Left colon (tissue), 2 donors: ENCODE measurements at regions not wholly inside any gene's neighbourhood (a gene's known extent, or its start where the extent isn't known, plus 50 kb on each side); places are given as distances from the start of the nearest gene placed in this dataset.

Experiments
- ATAC-seq: fragments of 200-7000 bp; cut with Tn5 transposase; one replicate; pipeline ENCODE4 v1.9.1; 2020; ENCODE audit warnings: mild to moderate bottlenecking, moderate library complexity
- DNase-seq, 2 donors: peaks; one replicate each; pipeline ENCODE4 v3.0.0-alpha.2; 2020
- intact Hi-C, 2 donors: fragments of 100-400 bp; cut with DNase I in 1 of 2; cut with micrococcal nuclease in 1 of 2; formaldehyde crosslinking; loops; one replicate each; pipeline versions ENCODE4 v1.11.2 to v1.14.0; 2022; cut with DNase I, micrococcal nuclease
- donor health status: DM: no; HTN: no; CAD: no.
- donor health status: DM: yes; HTN: yes; CAD: no.

DNA sequence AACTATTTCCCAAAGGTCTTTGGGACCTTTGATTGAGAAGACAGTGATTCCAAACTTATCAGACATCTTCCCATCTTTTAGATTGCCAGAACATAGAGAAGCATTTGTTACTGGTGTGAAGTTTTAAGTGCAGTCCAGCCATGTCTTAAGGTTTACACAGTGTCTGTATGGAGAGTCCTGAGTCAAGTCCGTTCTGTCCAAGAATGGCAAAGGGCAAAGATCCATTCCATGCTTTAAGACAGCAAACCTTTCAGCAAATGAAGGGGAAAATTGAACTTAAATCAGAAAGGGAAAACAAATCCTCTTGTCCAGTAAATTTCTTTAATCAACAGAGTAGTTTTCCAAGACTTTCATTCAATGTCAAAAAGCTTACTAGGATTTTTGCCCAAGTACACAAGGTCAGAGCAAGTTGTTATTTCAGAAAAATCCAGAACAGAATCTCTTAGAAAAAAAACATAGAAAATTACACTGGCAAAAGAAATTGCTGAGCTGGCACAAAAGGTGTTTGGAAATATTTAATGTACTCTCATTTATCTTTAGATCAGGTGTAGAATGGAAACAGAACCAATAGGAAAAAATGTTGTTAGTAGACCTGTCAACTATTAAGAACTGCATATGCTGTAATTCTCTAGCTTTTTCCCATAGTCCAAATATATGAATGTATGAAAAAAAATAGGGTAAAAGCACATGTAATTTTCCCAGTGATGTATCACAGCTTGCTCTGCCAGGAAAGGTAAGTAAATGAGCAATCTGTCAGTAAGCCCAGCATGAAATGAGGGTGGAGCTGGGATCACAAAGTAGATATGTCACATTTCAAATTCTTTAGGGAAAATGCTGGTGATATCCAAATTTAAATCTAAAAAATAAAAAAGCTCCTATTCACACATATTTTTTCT lies 1099.9 kb downstream of the TUSC7 start:
- ATAC-seq = no peak
- no peak for DNase-seq
- intact Hi-C loops = no loop called here

DNA sequence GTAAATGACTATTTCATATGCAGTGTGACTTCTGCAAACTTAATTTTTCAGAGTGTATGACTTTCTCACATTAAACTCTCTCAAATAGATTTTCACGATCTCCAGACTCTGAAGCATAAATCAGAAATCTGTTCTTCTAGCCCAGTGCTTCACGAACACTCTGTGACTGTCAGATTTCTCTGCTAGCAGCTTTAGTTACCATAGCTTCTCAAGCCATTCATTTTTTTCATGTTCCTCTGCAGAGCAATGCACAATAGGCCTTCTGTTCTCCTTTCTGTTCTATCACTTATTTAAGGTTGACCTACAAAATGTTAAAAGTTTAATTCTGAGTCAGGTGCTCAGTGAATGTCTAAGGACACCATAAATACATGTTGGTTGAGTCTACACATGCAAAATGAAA lies 1102.2 kb downstream of the TUSC7 start:
- ATAC-seq (no peak), DNase-seq (no peak)
- intact Hi-C loops = no loop called here

DNA sequence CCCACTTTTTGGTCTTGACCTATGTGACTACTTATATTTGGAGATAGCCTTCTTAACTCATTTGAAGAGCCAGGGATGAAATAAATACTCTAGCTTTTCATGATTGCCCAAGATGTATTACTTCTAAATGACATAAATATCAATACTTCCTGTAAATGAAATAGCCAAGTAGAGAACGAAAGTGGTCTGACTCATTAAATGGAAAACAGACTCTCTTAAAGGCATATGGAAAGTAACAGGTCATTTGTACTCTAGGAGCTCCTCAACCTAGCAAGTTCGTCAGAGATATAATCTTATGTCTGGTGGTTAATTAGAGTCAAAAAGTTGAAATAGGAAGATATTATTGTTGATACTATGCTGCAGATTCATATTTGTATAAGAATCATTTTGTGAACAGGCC lies 1105.4 kb downstream of the TUSC7 start:
- ATAC-seq (no peak), DNase-seq (no peak)
- intact Hi-C loops = no loop called here

DNA sequence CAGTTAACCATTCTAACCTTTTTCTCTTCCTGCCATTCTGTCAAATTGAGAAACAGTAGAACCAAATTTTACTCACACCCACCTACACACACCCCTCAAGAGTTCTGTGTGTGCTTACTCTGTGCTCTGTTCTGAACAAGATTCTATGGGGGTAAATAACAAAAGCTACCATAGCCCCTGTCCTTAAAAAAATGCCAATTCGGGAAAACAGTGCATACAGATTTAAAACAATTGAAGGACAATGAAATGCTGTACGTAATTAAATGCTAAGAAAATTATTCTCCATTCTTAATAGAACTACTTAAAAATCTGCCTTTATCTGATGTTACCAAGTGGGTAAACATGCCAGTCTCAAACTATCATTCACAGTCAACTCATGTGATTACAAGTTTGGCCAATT lies 1107.5 kb downstream of the TUSC7 start:
- intact Hi-C loops = no loop called here
- ATAC-seq = no peak
- no peak for DNase-seq

DNA sequence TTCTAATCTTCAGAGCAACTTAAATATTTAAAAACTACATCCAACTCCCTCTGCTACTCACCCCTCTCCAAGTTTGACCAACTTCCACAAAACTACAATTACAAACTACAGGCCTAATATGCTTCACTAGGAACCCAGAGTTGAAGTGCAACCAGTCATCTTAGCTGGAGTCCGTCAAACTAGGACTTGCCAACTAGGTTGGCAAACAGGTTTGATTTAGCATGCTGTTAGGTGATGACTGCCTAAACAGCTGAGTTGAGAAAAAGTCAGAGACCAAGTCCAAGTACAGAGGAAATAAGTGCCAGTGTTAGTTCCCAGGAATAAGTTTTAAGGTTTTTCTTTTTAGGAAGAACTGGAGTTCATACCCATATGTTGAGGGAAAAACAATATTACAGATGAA lies 1109.0 kb downstream of the TUSC7 start:
- intact Hi-C loops = no loop called here
- DNase-seq = no peak
- ATAC-seq = no peak

DNA sequence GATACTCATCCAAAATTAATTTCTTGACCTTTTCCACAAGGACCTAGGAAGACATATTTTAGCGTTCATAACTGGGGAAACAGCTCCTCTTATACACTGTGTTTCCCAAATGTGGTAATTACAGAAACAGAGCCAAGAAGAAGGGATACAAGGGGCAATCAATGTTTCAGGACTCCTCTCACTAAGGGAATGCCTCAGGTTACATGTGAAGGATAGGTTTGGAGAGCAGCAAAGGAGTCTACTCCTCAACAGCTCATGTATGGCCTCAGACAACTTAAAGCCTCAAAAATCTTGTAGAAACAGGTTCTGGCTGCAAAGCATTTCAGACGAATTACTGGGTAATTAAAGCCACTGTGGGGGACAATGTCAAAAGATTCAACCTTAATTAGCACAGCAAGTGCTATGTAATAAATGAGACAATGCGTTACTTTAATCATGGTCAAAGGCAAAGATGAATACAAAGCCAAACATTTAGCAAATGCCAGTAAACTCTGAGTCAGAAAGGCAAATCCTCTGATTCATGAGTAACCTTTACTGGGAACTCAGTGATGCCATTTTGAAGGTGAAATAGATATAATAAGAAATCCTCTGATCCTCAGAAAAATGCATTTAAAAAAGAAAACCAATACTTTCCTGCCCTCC lies 1111.2 kb downstream of the TUSC7 start:
- ATAC-seq (no peak), DNase-seq (no peak)
- intact Hi-C loops = no loop called here

DNA sequence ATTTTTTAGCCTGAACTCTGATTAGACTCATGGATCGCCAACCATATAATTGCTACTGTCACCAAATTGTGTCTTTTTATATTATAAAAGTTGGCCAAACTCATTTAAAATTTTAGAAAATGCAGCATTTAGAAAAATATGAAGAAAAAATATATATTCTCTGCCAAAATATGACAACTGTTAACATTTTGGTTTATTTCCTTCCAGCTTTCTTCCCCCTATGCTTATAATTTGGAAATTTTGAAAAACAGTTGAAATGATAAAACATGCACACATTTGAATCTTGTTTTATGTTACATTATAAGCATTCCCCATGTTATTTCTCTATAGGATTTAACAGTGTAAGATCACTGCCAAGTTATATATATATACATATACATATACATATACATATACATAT lies 1112.8 kb downstream of the TUSC7 start:
- intact Hi-C loops = no loop called here
- DNase-seq (no peak), ATAC-seq (no peak)

DNA sequence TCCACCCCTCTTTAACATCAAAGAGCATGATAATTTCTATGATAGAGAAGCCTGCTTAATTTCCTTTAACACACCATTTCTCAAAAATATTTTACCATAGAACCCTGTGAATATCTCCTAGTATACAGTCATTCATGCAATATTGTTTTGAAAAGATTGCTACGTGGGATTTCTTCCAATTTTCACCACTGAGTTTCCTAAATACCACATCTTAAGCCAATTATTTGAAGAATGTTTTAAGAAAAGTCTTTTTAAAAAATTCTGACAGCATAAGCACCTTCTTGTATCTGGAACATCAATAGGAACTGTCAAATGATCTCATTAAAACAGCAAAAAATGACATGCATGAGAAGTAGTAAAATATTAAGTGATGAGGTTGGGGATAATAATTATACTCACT lies 1126.7 kb downstream of the TUSC7 start:
- intact Hi-C loops = no loop called here
- DNase-seq (no peak), ATAC-seq (no peak)

DNA sequence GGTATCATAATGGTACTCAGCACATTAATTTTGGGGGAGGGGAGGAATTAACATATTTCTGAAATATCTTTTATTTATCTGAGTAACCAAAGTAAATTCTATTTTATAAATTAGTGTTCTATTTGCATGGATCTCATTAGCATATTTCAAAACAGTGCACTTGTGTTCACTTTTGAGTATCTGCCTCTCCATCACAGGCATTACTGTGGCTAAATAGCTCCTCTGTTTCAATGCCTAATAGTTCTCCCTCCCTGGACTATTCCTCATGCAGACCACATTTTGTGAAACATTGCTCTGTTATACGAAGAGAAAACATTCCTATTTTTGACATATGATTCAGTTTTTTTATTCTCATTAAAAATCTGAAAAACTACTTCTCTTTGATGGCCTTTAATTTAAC lies 1127.8 kb downstream of the TUSC7 start:
- DNase-seq (no peak), ATAC-seq (no peak)
- intact Hi-C loops = no loop called here

DNA sequence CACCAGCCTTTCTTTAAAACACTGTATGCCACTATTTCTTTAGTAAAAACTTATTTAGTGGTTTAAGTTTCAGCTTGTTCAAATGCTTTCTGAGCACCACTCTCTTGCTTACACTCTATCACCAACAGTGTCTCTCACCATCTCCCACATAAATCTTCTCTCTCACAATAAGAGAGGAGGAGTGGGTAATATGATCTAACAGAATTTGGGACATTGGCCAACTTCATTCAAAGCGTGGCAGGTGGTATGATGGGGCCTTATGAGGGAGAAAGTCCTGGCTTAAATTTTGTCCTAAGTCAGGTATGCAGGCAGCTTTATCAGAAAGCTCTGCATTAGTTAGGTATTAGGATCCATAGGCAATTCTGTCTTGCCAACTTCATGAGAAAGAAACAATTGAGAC lies 1132.5 kb downstream of the TUSC7 start:
- intact Hi-C loops = no loop called here
- DNase-seq = no peak
- ATAC-seq = no peak

DNA sequence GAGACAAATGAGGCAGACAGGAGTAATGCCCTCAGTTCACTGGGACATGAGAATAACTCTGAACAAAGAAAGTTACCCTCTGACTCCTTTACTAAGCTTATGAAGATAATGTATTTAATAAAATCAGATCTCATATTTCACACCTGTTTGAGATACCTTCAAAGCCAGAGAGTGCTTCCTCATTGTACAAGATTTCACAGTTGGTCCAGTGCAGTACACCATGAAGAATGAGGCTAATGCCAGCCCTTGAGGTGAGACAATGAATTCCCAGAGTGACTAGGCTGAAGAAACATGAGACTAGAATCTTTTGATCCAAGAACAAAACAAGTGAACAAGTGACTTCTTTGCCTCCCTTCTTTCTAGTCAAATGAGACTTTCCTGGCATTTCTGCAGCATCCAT lies 1133.8 kb downstream of the TUSC7 start:
- ATAC-seq (no peak), DNase-seq (no peak)
- intact Hi-C loops = no loop called here

DNA sequence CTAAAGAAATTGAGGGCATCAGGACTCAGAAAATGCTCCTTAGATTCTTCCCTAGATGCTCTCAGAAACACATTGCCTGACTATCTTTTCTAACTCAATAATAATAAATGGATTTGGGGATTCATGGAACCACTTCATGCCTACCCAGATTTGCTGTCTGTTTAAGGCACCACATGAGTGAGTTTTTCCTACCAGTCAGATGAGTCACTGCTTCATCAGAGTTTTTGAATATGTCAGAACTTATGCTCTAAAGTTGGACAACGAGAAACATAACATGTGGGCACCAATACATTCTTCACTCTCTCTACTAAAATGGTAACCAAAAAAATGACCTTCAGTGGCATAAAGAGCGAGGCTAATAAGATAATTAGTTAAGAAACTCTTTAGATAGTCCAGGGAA lies 1135.1 kb downstream of the TUSC7 start:
- intact Hi-C loops = no loop called here
- ATAC-seq = no peak

DNA sequence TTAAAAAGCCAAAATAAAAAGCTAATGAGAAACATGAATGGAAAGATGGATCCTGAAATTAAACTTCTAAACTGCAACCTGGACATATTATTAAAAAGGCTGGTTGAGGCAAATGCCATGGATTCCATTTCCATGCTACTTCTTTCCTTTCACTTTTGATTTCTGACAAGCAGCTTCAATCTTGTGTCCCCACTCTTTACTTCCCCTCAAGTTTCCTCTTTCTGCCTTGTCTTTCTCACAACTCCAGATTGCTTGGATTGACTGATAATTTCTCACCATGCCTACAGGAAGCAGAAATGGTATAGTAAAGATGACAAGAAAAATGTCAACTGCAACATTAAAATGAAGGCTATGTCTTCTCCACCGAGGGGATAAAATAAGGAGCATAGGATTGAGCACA lies 1136.7 kb downstream of the TUSC7 start:
- no peak for DNase-seq
- intact Hi-C loops = no loop called here
- no peak for ATAC-seq

More for the DNA sequence above, 1135.1 kb downstream of the TUSC7 start:
- DNase-seq = no peak

DNA sequence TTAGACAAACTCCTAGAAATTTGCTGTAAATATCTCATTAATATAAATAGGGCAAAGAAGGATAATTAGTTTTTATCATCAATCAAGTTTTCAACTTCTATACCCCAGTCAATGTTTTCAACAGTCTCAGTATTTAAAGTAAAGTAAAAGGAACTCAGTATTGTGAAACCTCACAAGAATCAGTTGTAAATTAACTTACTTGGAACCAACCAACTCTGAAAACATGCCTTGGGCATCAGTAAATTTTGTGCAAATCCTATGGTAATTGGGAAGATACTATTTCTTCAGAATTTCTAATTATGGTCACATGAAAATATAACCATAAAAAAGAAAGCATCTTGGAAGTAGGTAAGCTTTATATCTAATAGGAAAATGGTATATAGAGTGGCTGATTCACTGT lies 1139.0 kb downstream of the TUSC7 start:
- DNase-seq (no peak), ATAC-seq (no peak)
- intact Hi-C loops = no loop called here

DNA sequence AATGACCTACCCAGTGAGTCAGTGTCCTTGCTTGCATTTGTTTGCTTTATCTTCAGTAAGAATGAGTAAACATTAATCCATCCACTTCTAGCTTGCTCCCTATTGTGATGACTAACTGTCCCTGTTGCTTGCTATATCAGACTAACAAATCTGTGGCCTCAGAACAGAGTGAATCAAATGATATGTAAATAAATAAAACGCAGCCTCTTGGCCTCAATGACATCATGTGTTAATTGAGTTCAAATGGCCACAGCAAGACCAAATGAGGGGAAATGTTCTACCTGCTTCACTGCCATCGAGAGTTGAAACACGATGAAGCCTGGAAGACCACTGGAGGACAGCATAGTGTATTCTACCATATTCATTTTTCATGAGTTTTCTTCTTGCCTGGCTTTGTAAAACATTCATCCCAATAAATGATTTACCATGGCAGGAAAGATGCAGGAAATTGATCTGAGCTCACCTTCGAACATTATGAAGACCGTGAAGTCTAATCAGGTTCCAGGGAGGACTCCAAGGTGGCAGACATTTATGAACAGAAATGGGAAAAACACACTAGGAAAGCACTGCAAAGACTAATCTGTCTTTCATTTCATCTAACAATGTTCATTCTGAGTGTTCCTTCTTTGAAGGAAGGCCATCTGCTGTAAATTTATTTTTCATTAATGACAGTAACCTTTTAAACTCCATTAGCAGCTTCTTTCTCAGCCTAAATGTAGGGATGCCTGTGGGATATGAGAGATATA lies 1144.5 kb downstream of the TUSC7 start:
- intact Hi-C loops = no loop called here
- DNase-seq (no peak), ATAC-seq (no peak)

DNA sequence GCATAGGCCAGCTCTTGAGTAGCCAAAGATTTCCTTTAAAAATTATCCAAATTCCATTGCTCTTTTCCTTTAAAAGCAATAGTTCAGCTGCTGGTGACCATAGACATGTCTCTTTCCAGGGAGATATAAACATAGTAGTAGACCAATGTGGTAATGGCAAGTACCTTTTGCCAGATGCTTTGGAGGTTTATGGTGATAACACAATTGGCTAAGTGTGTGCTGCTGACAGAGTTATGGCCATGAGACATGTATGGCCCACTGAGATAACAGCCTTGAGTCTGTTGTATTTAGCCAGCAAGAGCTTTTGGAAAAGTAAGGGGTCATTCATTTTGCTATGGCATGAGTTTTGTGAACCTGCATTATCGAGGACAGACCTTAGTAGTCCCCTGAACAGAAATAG lies 1146.8 kb downstream of the TUSC7 start:
- intact Hi-C loops = no loop called here
- DNase-seq (no peak), ATAC-seq (no peak)

DNA sequence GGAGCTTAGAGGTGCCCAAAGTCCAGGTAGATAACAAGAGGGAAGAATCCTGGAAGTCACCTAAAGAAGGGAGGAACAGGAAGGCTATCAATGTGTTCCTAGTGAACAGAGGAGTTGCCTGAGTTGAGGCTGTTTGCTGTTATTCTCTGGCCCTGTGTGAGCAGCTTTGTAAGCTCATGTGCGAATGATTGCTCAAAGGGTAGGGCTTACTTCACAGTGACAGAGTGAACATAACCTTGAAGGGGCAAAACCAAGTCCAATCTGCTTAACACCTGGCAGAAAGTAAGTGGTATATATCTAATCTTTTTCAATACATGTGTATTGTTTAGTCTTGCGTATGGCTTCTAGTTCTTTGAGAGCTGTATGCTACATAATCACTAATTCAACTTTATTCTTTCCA lies 1153.6 kb downstream of the TUSC7 start:
- no peak for DNase-seq
- intact Hi-C loops = no loop called here
- no peak for ATAC-seq

DNA sequence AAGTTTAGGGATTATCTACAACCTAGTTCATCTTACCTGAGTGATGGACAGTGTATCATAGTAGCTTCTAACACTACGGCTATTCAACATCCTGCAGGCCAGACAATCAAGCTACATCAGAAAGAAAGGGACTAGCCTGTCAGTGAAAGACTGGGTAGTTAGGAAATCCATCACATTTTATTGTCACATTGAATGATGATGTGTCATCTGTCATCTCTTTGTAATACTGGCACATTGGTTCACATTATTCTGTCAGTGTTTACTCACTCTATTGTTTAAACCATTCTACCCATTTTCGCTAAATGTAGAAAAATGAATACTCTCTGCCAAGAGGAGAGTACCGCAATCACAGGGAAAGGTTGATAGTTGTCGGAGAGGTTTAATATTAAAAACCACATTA lies 1155.8 kb downstream of the TUSC7 start:
- no peak for ATAC-seq
- DNase-seq = no peak
- intact Hi-C loops = no loop called here

DNA sequence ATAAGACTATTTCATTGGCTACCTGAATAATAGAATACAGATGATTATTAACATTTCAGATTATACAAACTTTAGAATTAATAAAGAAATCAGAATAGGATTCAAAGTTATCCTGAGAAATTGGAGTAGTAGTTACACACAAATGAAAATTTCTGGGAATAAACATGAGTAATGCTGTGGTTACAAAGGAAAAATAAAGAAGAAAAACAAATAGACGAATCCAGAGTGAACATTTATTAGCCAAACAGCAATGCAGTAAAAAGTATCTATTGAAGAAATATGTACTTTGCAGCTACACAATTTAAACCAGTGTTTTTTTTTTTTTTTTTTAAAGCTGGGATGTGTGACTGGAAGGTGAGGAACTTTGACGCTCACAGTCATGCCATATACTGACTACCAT lies 1159.2 kb downstream of the TUSC7 start:
- DNase-seq (no peak), ATAC-seq (no peak)
- intact Hi-C loops = no loop called here

DNA sequence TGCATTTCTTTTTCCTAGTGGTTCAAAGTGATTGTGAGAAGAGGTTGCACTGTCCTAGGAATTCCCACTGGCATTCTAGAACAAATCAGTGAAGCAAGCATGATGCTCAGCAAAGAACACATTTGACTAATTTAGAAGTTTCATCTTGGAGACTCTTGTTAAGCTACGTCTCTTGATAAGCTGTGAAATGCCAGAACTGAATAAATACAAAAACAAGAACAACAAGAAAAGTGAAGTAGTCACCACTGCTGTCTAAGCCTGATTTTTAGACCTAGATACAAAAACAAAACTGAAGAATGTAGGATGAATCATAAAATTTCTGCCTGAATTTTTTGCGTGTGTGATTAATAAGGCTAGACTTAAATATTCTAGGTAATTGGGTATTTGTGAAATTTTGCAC lies 1162.4 kb downstream of the TUSC7 start:
- ATAC-seq (no peak), DNase-seq (no peak)
- intact Hi-C loops = no loop called here
